HEK293T (cell line): ENCODE measurements at regions not wholly inside any gene's neighbourhood (a gene's known extent, or its start where the extent isn't known, plus 50 kb on each side); places are given as distances from the start of the nearest gene placed in this dataset.

Experiments
- ARNT ChIP-seq: fragments of 450-650 bp; IDR thresholded peaks from 2 replicates; pipeline ENCODE4 v1.6.1; 2017; ENCODE audit warnings: mild to moderate bottlenecking
- CTBP1 ChIP-seq: fragments of 450-650 bp; IDR thresholded peaks from 2 replicates; pipeline ENCODE4 v1.6.1; 2016; ENCODE audit warnings: borderline replicate concordance
- ELF4 ChIP-seq: fragments of 450-650 bp; IDR thresholded peaks from 2 replicates; pipeline ENCODE4 v1.6.1; 2017; ENCODE audit warnings: antibody characterized with exemption
- FOXA1 ChIP-seq: fragments of 450-650 bp; IDR thresholded peaks from 2 replicates; pipeline ENCODE4 v1.6.1; 2016; ENCODE audit warnings: mild to moderate bottlenecking
- FOXK2 ChIP-seq: fragments of 450-650 bp; IDR thresholded peaks from 2 replicates; pipeline ENCODE4 v1.6.1; 2016; ENCODE audit warnings: mild to moderate bottlenecking
- FOXM1 ChIP-seq: fragments of 450-650 bp; IDR thresholded peaks from 2 replicates; pipeline ENCODE4 v1.6.1; 2017; ENCODE audit warnings: mild to moderate bottlenecking, borderline replicate concordance
- HDGF ChIP-seq: fragments of 450-650 bp; IDR thresholded peaks from 2 replicates; pipeline ENCODE4 v1.6.1; 2017; ENCODE audit warnings: antibody characterized with exemption, borderline replicate concordance
- L3MBTL2 ChIP-seq: fragments of 450-650 bp; conservative IDR thresholded peaks from 2 replicates; pipeline ENCODE4 v1.6.1; 2016; ENCODE audit warnings: mild to moderate bottlenecking
- LEF1 ChIP-seq: fragments of 450-650 bp; IDR thresholded peaks from 2 replicates; pipeline ENCODE4 v1.6.1; 2017; ENCODE audit warnings: mild to moderate bottlenecking, borderline replicate concordance
- SP1 ChIP-seq: fragments of 450-650 bp; IDR thresholded peaks from 2 replicates; pipeline ENCODE4 v1.6.1; 2017
- SUZ12 ChIP-seq: fragments of 450-650 bp; IDR thresholded peaks from 2 replicates; pipeline ENCODE4 v1.6.1; 2016; ENCODE audit warnings: mild to moderate bottlenecking
- TARDBP ChIP-seq: fragments of 450-650 bp; IDR thresholded peaks from 2 replicates; pipeline ENCODE4 v1.6.1; 2016
- ZNF384 ChIP-seq: fragments of 450-650 bp; IDR thresholded peaks from 2 replicates; pipeline ENCODE4 v1.6.1; 2016

DNA sequence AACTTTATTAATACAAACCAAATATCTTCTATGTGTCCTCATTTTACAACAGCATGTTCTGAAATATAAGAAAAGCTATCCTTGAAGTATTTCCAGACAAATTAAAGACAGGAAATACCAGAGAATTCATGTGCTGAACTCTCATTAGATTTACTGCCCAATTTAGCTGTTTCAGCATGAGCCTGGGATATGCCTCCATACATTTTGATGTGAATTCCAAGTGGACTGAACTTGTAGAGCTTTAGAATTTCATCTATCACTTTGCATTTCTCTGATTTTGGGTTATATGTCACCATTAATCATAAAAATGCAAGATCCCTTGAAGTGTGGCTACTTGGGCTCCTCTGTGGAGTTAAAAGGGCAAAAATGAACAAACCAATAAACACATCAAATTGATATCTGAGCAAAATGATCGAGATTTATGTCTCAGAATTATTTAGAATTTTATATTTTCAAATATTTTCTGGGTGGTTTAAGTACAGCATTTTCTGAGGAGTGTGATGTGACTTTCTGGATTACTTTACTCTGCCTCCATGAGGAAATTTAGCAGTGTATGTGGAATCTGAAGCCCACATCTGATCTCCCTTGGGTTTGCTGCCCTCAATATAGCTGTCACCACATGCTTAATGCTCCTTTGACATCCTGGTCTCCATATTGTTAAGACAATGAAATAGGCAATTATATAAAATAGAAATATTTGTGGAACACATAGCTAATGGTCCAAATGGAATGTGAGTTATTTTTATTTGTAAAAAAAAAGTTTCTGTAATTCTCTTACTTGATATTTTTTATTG is 206.6 kb upstream of the RBMS1 start:
- no peak for TF ChIP-seq TARDBP
- no peak for TF ChIP-seq L3MBTL2
- no peak for TF ChIP-seq ARNT
- no peak for TF ChIP-seq HDGF
- TF ChIP-seq ZNF384, result no peak
- no peak for TF ChIP-seq SP1
- TF ChIP-seq FOXK2, result no peak
- TF ChIP-seq ELF4, result no peak
- no peak for TF ChIP-seq FOXA1
- TF ChIP-seq CTBP1, result no peak
- TF ChIP-seq SUZ12, result no peak
- TF ChIP-seq FOXM1, result no peak
- TF ChIP-seq LEF1, result no peak
